SK-N-MC (cell line): ENCODE measurements at regions not wholly inside any gene's neighbourhood (a gene's known extent, or its start where the extent isn't known, plus 50 kb on each side); places are given as distances from the start of the nearest gene placed in this dataset.

Experiments used
- EZH2 ChIP-seq: fragments of 200-600 bp; sonication (generic); IDR thresholded peaks from one replicate; pipeline ENCODE4 v1.6.1; 2017; ENCODE audit warnings: antibody characterized with exemption
- FOXP2 ChIP-seq: optimal IDR thresholded peaks from 2 replicates; pipeline ENCODE3; 2011; ENCODE audit warnings: mild to moderate bottlenecking, moderate library complexity; ENCODE audit not compliant: insufficient read depth; ENCODE audit errors: extremely low read length, control extremely low read depth
- POLR2AphosphoS5 ChIP-seq: IDR thresholded peaks from 2 replicates; pipeline ENCODE4 v1.6.1; 2012; ENCODE audit warnings: mild to moderate bottlenecking, low read depth, low read length, borderline replicate concordance

GRCh38 chr11:42647993-42648392 is 663.8 kb upstream of the API5 start:
- TF ChIP-seq EZH2 (no peak), POLR2AphosphoS5 (no peak), FOXP2 (no peak)
